G401.6 (cell line): ENCODE measurements at regions not wholly inside any gene's neighbourhood (a gene's known extent, or its start where the extent isn't known, plus 50 kb on each side); places are given as distances from the start of the nearest gene placed in this dataset.
"Not testable (repeated sequence)": the region's sequence is repeated elsewhere in the genome, so short reads cannot be mapped to it uniquely, and the experiment has no call there.

Experiments
- FAIRE-seq: peaks from 2 replicates; lab custom pipeline; 2012; peaks lifted over from hg19 to GRCh38; lab: Jason Lieb, UNC

DNA sequence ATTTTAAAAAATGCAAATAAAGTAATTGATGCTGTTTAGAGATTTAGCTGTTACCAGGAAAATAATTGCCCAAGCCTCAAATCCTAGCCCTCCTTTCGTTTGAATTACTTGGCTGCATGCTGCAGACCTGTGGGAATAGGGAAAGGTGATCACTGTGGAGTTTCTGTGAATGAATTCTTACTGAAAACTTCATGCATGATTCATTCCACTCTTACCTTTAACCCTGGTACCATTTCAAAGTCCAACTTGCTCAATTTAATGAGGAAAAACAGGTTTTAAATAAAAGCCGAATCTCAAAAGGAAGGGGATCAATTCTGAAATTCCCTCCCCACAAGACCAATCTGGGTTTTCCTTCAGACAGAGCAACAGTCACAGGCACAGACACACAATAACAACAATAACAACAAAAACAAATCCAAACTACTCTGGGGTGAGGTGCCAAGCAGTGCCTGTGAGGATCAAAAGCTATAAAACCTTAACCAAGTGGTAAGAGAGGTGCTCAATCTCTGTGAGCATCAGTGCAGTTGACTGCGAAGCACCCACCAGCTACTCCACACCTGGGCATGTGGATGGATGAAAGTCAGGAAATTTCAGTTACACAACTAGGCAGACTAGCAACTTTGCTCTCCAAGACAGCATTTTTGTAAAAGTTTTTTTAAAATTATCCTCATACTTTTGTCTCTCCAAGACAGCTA lies 200.8 kb downstream of the CNTN3 start:
- no peak for FAIRE-seq

DNA sequence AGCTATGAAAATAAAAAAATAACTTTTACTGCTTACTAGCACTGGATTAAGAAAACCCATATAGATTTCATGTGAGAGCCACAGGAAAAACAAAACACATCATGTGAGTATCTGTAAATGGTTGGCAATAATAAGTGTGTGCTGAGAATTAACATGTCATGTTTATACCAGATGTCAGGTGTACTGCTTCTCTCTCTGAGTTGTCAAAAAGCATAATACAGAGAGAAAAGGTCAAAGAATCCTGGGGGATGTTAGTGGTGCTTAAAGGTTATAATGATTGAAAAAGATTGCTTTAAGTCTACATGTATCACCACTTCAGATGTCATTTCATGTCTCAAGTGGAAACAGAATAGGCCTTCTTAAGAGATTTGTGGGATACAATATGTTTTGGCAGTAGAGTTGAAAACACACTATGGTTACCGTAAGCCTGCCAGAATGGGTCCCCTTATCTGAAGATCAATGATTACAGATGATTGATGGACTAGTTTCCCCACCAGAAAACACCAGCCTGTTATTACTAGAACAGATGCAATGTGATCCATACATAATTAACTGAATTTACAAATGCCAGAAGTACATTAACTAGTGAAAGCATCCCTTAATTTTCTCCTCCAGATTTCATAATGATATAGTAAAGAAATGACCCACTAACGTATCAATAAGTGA lies 204.1 kb downstream of the CNTN3 start:
- FAIRE-seq: no peak

DNA sequence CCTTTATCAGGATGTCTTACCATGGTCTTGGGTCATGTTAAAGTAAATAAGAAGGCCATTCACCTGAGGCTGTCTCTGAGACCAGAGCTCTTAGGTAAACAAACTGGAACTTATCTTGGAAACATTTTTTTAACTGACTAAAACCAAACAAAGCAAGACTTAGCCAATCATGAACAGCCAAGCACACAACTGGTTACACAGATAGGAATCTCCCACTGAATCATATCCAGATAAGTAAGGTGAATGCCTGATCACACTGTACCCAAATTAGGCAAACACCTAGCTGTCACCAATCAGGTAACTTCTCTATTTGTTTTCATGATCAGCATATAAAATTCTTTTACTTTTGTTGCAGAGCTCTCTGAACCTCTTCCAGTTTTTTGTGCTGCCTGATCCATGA lies 205.4 kb downstream of the CNTN3 start:
- no peak for FAIRE-seq

DNA sequence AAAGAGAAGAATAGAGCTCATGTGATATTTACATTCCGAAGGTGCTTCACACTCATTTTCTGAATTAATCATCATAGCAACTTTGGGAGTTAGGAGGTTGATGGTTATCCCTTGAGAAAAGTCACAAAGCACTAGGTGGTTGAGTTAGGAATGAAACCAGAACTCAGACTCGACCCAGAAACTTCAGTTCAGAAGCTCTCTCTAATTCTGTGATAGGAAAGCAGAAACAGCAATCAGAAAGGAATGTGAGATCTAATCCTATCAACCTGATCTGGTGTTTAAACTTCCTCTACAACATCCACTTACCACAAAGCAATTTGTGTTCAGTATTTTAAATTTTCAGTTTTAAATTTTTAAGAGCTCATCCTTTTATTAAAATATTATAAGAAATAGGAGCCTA lies 211.2 kb downstream of the CNTN3 start:
- FAIRE-seq: no peak

DNA sequence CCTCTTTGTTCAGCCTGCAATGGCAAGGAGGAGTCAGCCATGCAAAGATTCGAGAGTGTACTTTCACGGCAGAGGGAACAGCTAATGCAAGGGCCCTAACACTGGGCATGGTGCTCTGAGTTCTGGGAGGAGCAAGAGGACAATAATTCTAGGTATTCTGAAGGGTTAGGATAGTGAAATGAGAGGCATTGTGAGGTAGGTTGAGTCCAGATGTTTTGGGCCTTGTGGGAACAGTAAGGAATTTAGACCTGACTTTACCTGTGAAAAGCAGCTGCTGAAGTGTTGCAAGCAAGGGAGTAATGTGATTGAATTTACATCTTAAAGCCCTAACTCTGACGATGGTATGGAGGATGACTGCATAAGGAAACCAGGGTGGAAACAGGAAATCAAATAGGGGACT lies 211.6 kb downstream of the CNTN3 start:
- FAIRE-seq: no peak

DNA sequence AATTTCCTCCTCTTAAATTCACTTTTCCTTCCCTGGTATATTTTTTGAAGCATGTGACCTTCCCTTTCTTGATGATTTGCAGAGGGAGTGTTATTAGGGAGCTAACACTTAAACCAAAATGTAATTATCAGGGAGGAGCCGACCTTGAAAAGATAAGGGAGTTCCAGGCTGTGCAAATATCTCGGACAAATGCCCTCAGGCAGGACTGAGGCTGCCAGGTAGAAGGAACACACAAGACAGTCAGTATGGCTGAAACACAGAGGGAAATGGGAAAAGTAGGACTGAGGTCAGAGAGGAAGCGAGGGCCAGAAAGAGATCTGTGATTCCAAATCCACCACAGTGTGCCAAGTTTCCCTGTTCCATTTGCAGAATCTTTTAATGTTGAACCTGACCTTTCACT lies 221.0 kb downstream of the CNTN3 start:
- FAIRE-seq: no peak

DNA sequence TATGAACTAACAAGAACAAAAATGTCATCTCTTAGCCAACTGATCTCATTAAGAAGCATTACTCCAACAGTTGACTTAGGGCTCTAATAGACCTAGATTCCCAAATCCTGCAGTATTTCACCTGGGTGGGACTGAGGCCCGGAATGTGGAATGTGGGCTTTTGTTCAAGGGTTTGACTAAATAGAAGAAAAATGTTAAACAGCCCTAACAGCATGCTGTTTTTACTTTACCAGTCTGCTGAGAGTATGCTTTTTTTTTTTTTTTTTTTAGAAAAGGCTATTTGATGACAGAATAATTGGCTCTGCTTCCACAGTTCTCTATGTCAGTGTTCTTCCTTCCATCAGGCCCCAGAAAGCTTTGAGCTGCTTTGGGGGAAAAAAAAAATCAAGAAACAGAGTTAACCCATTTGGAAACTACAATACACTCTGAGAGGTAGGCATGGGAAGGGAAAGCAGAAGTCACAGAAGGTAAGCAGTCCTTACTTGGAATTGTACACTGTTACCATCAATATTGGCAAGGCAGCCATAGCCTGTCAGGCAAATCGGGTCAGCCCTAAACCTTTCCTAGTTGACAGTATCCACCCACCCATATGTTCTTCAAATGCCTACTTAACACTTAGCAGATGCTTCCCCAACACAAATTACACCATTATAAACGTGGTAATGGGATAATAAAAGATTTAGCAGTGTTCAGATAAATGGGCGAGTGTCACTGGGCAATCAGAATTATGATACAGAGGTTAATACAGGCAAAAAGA lies 224.2 kb downstream of the CNTN3 start:
- FAIRE-seq: no peak

DNA sequence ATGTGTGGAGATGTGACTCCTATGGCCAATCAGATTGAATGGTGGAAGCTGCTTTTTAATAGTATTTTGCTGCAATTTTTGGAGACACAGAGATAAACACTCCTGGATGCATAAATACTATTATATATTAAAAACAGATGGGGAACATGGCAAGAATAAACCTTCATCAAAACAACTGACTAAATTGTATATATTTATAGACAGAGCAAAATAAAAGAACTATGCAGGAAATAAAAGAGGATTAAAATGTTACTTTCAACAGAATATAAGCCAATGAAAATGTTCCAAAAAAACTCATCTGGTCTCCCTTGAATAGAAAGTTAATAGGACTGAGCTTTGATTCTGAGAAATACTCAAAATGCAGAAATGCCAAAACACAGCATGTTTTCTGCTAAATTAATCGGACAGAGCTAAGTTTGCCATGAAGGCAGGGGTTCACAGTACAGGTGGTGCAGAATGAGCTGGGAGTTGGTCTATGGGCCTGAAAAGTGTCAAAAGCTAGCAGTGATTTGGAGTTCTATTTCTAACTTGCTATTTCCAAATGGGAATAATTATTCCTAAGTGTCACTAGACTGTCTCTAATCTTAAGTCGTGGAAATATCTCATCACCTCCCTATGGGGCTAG lies 227.2 kb downstream of the CNTN3 start:
- FAIRE-seq: no peak

DNA sequence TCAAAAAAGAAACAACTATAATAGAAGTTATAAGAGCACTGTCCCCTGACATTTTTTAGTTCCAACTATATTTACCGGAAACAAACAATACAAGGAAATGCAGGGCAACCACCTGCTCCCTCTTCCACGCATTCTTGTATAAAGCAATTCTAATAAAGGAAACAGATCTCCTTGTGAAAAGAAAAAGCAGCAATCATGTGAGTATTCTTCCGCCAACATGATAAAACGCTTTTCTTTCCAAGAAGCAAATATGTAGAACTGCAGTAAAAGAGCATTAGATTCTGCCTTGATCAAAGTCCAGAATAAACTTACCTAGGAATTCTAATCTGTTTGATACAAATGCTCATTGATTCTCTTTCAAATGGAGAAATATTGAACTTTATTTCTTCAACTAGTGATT lies 230.3 kb downstream of the CNTN3 start:
- FAIRE-seq: no peak

DNA sequence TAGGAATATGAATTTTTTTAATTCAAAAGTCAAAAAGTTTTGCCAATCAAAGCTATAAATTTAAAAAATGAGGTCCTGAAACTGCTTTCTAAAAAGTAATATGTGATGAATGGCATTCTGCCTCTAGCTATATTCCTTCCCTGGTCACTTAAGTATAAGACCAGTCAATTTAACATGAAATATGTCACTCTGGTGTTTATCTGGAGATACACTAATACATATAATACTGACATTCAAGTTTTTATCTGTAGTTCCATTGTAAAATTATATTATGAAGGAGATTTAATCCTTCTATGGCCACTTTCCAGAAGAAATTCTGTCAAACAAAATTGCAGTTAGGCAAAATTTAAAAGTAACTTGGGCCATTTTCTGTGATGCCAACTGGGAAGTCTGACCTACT lies 236.8 kb downstream of the CNTN3 start:
- FAIRE-seq: no peak

DNA sequence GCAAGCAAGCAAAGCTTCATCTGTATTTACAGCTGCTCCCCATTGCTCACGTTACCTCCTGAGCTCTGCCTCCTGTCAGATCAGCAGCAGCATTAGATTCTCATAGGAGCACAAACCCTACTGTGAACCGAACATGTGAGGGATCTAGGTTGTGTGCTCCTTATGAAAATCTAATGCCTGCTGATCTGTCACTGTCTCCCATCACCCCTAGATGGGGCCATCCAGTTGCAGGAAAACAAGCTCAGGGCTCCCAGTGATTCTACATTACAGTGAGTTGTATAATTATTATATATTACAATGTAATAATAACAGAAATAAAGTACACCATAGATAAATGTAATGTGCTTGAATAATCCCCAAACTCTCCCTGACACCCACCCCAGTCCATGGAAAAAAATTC lies 238.1 kb downstream of the CNTN3 start:
- FAIRE-seq: not testable (repeated sequence)

DNA sequence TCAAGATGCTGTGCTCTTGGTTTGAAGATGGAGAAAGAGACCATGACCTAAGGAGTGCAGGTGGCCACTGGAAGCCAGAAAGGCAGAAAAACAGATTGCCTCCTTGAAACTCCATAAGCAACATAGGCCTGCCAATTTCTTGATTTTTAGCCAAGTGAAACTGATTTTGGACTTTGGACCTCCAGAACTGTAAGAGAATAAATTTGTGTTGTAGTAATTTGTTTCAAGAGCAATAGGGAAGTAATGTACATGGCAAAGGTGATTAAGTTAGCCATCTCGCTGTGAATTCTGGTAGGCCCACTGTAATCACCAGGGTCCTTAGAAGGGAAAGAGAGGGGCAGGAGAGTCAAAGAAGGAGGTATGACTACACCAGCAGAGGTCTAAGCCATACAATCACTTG lies 238.8 kb downstream of the CNTN3 start:
- FAIRE-seq: no peak

DNA sequence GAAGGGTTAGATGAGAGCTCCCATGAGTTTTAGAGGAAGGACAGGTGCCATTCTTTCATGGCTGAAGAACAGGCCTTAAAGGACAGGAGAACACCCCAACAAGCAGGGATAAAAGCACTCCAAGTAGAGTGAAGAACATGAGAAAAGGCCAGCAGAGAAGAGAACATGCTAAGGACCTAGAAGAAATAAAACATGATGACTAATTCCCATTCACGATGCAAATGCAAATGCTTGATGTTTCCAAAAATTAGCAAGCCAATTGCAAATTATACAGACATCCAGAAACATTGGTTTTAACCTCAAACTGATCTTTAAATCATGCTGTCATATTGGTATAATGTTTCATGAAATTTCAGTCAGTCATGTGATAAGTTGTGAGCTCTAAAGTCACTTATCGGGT lies 241.7 kb downstream of the CNTN3 start:
- FAIRE-seq: no peak

DNA sequence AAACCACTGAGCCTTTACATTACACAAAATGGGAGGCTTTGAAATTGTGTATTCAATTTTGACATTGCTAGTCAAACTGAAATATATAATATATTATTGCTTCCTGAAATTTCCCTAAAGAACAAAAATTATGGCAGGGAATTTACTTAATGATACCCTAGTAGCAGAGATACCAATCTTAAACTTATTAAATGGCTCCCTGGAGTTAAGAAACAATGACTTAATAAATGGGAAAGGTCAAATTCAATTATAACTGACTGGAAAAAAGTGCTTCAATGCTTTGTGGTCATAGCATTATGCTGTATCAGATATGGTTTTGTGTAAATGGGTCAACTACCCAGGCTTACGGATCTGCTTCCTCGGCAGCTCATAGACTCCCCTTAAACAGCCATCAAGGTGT lies 244.1 kb downstream of the CNTN3 start:
- no peak for FAIRE-seq

DNA sequence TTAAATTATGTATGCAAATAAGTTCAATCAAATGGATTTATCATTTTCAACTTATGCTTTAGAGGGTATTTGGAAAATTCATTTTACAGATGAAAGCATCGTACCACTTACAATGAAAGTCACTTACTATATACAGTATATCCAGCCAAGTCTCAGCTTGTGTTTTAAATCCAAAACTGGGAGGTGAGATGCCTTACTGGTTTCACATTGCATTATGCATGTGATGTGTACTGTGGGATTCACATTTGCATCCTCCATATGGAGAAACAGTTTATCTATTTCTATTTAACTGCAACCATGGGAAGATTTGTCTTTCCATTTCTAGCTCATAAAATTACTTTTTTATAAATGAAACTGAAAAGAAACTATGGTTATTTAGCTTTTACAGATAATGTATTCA lies 248.1 kb downstream of the CNTN3 start:
- no peak for FAIRE-seq

DNA sequence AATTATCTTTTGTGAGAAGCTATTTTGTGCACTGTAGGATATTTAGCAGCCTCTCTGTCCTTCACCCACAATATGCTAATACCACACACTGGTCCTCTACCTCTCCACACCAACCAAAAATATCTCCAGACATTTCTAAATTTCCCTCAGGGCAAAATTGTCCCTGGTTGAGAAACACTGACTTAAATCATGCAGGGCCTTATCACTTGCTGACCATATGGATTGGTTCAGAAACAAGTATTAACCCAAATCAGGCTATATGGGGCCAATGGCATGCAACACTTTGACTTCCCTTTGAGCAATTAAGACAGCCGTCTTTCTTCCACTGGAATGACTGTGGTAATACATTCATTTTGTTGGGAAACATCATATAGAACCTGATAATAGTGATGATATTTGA lies 251.1 kb downstream of the CNTN3 start:
- no peak for FAIRE-seq

DNA sequence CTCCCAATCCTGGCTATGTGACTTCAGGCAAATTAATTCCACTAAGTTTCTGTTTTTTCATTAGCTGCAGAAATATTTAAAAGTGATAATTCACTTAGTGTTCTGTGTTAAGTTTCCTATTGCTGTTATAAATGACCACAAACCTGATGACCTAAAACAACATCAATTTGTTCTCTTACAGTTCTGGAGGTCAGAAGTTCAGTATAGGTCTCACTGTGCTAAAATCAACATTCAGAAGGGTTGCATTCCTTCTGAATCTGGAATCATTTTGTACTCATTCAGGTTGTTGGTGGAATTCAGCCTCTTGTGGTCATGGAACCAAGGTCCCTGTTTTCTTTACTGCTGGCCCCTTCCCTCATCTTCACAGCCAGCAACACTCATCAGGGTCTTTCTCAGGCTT lies 254.1 kb downstream of the CNTN3 start:
- FAIRE-seq: no peak

DNA sequence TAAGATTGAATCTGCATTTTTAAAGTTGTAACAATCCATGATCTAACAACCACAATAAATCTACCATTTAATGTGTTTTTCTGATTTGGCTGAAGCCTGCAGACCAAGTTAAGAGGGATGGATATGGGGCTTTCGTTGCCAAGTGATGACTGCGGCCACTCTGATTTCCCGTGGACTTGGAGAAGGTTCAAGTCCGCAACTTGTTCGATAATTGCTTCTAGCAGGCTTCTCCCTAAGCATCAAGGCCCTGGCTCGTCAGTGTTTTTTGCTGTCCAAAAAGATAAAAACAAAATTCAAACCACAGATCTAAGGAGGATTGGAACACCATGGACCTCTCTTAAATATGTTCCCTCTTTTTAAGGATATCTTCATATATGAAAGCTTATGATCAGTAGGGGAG lies 256.6 kb downstream of the CNTN3 start:
- FAIRE-seq: no peak

DNA sequence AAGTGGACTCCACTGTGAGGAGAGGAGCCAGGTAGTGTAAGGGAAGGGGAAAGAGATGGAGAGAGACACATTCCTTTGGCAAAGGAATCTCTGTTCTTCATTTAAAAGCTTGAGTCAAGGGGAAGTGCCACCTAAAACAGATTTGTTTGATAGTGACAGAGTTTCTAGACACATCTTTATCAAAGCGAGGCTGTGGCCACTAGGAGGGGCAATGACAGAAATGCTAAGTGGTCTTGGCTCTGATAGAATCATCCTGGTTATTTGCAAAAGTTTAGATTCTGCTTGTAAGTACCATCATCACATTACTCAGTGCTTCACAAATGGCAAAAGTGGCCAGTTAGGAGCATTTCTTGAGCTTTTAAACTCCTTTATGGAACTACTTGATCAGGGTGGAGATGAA lies 261.4 kb downstream of the CNTN3 start:
- FAIRE-seq: no peak

DNA sequence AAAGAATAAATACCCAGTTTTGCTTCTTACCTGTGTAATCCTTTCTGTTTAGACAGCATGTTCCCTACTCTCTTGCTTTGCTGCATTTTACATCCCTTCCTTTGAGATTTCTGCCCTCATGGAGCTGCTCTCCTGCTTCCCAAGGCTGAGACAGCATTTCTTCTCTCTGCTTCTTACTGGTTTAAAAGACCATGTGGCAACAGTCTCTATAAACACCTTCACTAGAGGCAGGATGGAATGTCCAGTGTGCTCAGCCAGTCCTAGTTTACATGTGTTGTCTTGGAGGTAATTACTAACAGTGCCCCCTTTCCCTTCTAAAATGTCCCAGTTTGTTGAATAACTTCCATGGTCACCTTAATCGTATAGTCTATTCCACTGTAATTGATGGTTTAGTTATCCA lies 262.3 kb downstream of the CNTN3 start:
- FAIRE-seq: no peak

DNA sequence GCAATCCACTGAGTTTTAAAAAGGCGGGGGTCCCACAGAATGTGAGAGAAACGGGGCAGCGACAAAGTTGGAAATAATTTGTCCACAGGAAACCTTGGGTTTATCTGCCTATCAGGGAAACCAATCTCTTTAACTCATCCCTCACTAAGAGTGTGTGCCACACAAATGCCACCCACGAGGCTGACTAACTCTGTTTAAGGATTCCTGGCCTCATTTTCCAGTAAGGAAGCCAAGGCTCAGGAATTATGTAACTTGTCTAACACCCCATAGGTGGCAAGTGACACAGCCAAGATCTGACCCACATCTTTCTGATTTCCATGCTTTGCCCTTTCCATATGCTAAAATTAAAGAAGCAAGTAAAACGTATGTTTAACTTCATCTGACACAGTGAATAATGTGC lies 263.2 kb downstream of the CNTN3 start:
- FAIRE-seq: no peak

DNA sequence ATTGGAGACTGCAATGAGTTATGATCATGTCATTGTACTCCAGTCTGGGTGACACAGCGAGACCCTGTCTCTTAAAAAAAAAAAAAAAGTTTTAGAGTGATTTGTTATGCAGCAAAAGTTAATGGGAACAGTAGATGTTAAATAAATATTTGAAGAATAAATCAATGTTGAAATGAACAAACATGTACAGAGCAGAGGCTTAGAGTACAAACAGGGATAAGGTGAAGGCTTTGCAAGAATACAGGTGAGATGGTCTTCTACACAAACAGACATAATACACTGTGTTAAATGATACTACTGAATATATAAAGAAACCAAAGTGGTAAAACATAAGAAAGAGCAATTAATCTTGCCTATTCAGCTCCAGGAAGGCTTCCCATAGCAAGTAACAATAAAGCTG lies 265.4 kb downstream of the CNTN3 start:
- FAIRE-seq: no peak

DNA sequence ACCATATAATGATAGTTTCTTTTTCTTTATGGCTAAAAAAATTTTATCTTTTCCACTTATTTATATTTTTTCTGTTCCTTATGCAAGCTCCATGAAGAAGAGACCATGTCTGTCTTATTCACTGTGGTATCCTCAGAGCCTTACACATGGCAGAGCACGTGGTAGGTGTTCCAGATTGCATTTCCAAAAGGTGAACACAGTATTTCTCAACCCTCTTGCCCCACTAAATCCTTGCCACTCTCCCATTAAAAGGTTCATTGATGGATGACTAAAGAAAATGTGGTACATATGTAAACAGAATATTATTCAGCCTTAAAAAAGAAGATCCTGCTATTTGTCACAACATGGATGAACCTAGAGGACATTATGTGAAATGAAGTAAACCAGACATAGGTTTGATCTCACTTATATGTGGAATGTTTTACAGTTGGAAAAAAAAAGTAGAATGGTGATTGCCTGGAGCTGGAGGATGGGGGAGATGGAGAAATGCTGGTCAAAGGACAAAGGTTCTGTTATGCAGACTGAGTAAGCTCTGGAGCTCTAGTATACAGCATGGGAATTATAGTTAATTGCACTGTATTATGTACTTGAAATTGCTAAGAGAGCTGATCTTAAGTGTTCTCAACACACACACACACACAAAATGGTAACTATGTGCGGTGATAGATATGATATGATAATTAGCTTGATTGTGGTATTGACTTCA lies 266.7 kb downstream of the CNTN3 start:
- FAIRE-seq: no peak
